Panc1 (cell line): ENCODE measurements at regions not wholly inside any gene's neighbourhood (a gene's known extent, or its start where the extent isn't known, plus 50 kb on each side); places are given as distances from the start of the nearest gene placed in this dataset.

Experiments used
- ATAC-seq: fragments of 200-7000 bp; cut with Tn5 transposase; 2 replicates; pipeline ENCODE4 v1.9.1; 2020; ENCODE audit warnings: mild to moderate bottlenecking, moderate library complexity
- BruUV-seq: library from RNA; stranded (reverse); fragments of 400-500 nt; replicated peaks from 2 replicates; lab custom pipeline; 2021; lab: Mats Ljungman, UMichigan
- CTCF ChIA-PET: fragments of 300-600 bp; sonication (Branson Sonifier 250); formaldehyde crosslinking; loops from one replicate; lab custom pipeline; 2022; ENCODE audit warnings: antibody characterized with exemption; lab: Charles Lee
- POLR2A ChIA-PET: fragments of 300-600 bp; sonication (Branson Sonifier 250); formaldehyde crosslinking; loops from one replicate; lab custom pipeline; 2022; ENCODE audit warnings: antibody characterized with exemption; lab: Charles Lee
- DNase-seq: peaks from one replicate; pipeline ENCODE4 v3.0.0-alpha.2; 2010; ENCODE audit warnings: low read depth, low spot score
- H3K27ac ChIP-seq: 2 replicates; pipeline ENCODE4 v1.5.1; 2011; ENCODE audit warnings: mild to moderate bottlenecking, low read length, inconsistent platforms
- H3K27me3 ChIP-seq: fragments of 200-500 bp; sonication (Bioruptor generic); 2 replicates; pipeline ENCODE4 v1.6.0; 2014; ENCODE audit warnings: low read length, inconsistent platforms; ENCODE audit not compliant: control insufficient read depth, insufficient read depth
- H3K36me3 ChIP-seq: fragments of 200-500 bp; sonication (Bioruptor generic); 2 replicates; pipeline ENCODE4 v1.5.1; 2014; ENCODE audit warnings: inconsistent platforms, mild to moderate bottlenecking, low read length, moderate library complexity; ENCODE audit not compliant: control insufficient read depth, insufficient read depth
- H3K4me1 ChIP-seq: 2 replicates; pipeline ENCODE4 v1.5.1; 2011; ENCODE audit warnings: inconsistent platforms, mild to moderate bottlenecking, low read length, moderate library complexity; ENCODE audit not compliant: control insufficient read depth, insufficient read depth
- H3K4me3 ChIP-seq, 2 experiments: 2 replicates each; pipeline ENCODE4 v1.5.1; 2011 to 2012; ENCODE audit warnings: low read depth in 2 of 2, low read length in 2 of 2, mild to moderate bottlenecking in 2 of 2, inconsistent platforms in 1 of 2, moderate library complexity in 1 of 2
- H3K9me3 ChIP-seq: fragments of 200-500 bp; sonication (Bioruptor generic); 2 replicates; pipeline ENCODE4 v1.5.1; 2014; ENCODE audit warnings: low read depth, mild to moderate bottlenecking, inconsistent platforms, low read length, moderate library complexity; ENCODE audit not compliant: control insufficient read depth, insufficient read depth
- CTCF ChIP-seq: fragments of 450-650 bp; IDR thresholded peaks from 2 replicates; pipeline ENCODE4 v1.5.1; 2017; ENCODE audit warnings: mild to moderate bottlenecking
- POLR2AphosphoS5 ChIP-seq: IDR thresholded peaks from 2 replicates; pipeline ENCODE4 v1.6.1; 2012; ENCODE audit warnings: mild to moderate bottlenecking, low read depth, low read length, moderate library complexity
- REST ChIP-seq, 2 experiments: IDR thresholded peaks; 2 replicates each; pipeline ENCODE4 v1.6.1; 2011 to 2012; ENCODE audit warnings: low read depth in 2 of 2, control low read depth in 1 of 2, low read length in 1 of 2, mild to moderate bottlenecking in 1 of 2, moderate library complexity in 1 of 2; ENCODE audit not compliant: insufficient read depth in 1 of 2
- SIN3A ChIP-seq: IDR thresholded peaks from 2 replicates; pipeline ENCODE4 v1.6.1; 2012; ENCODE audit warnings: low read depth, mild to moderate bottlenecking, low read length, moderate library complexity, borderline replicate concordance; ENCODE audit not compliant: insufficient read depth
- TCF7L2 ChIP-seq: IDR thresholded peaks from 2 replicates; pipeline ENCODE4 v1.6.1; 2011; ENCODE audit warnings: mild to moderate bottlenecking, low read depth, low read length, inconsistent platforms
- in situ Hi-C: cut with HindIII; loops from 2 replicates; pipeline ENCODE4 v1.10.0; 2016; ENCODE audit warnings: low sequenced_read_pairs, low pct_unique_long_range_greater_than_20kb
- intact Hi-C: fragments of 100-400 bp; cut with micrococcal nuclease; formaldehyde crosslinking; loops from one replicate; pipeline ENCODE4 v1.10.0; 2022; ENCODE audit not compliant: unreplicated experiment

- Histone ChIP-seq H3K4me3 (no peak overlapping the region), H3K9me3 (no peaks in the 10 kb centered on the region), H3K36me3 (no peaks in the 10 kb centered on the region), H3K4me1 (no peaks in the 10 kb centered on the region), H3K27me3 (no peaks in the 10 kb centered on the region), H3K27ac (no peak overlapping the region)
- DNase-seq (no peak), ATAC-seq (no peak)
- intact Hi-C loops, result no loop called here
- no peak for TF ChIP-seq REST (IDR thresholded peaks at IDR 0.05; ENCODE audit: insufficient read depth in 1 of 2, low read depth in 2 of 2, low read length in 1 of 2)
- TF ChIP-seq TCF7L2, result no peak
- no peak for TF ChIP-seq SIN3A
- TF ChIP-seq POLR2AphosphoS5, result no peak
- TF ChIP-seq CTCF, result no peak
- CTCF ChIA-PET, result no interaction called here
- no TSS peak for BruUV-seq
- POLR2A ChIA-PET, result no interaction called here
- in situ Hi-C loops, result no loop called here
Measured at GRCh38 chr5:66426259-66427138, 169.7 kb upstream of the MAST4 start.

- no peak for DNase-seq
- ChIA-PET POLR2A (no interaction called here), CTCF (no interaction called here)
- in situ Hi-C loops (no loop called here), intact Hi-C loops (no loop called here)
- TF ChIP-seq POLR2AphosphoS5 (no peak), REST (IDR thresholded peaks at IDR 0.05; ENCODE audit: insufficient read depth in 1 of 2, low read depth in 2 of 2, low read length in 1 of 2) (no peak), CTCF (no peak), SIN3A (no peak), TCF7L2 (no peak)
- H3K4me3 ChIP-seq, result no peak overlapping the region
- no TSS peak for BruUV-seq
- no peaks in the 10 kb centered on the region for H3K9me3 ChIP-seq
- H3K27me3 ChIP-seq, result no peaks in the 10 kb centered on the region
- H3K27ac ChIP-seq, result no peak overlapping the region
- ATAC-seq, result no peak
- H3K36me3 ChIP-seq, result no peaks in the 10 kb centered on the region
- no peaks in the 10 kb centered on the region for H3K4me1 ChIP-seq
Measured at GRCh38 chr5:66427139-66427442, 169.1 kb upstream of the MAST4 start.
